GM23338 (cell line): ENCODE measurements at regions not wholly inside any gene's neighbourhood (a gene's known extent, or its start where the extent isn't known, plus 50 kb on each side); places are given as distances from the start of the nearest gene placed in this dataset.

ENCODE experiments used
- ATAC-seq: fragments of 200-7000 bp; cut with Tn5 transposase; 3 replicates; pipeline ENCODE4 v1.9.1; 2020
- DNase-seq: peaks from one replicate; pipeline ENCODE4 v3.0.0-alpha.2; 2015; ENCODE audit warnings: low spot score
- H2AFZ ChIP-seq: fragments of 200-600 bp; sonication (generic); 2 replicates; pipeline ENCODE4 v1.8.0; 2016; ENCODE audit warnings: antibody characterized with exemption, mild to moderate bottlenecking, moderate library complexity
- H3F3A ChIP-seq: fragments of 200-600 bp; sonication (generic); replicated peaks from 2 replicates; pipeline ENCODE4 v1.8.0; 2017; ENCODE audit warnings: antibody characterized with exemption, mixed run types, low read depth
- H3K27ac ChIP-seq: fragments of 200-600 bp; sonication (generic); 2 replicates; pipeline ENCODE4 v1.6.1; 2016; ENCODE audit warnings: low read depth
- H3K27me3 ChIP-seq: fragments of 200-600 bp; sonication (generic); 2 replicates; pipeline ENCODE4 v1.8.0; 2016; ENCODE audit warnings: mild to moderate bottlenecking, mixed run types, moderate library complexity; ENCODE audit not compliant: insufficient read depth
- H3K36me3 ChIP-seq: fragments of 200-600 bp; sonication (generic); 2 replicates; pipeline ENCODE4 v1.8.0; 2016; ENCODE audit warnings: mild to moderate bottlenecking; ENCODE audit not compliant: insufficient read depth
- H3K4me1 ChIP-seq: fragments of 200-600 bp; sonication (generic); 2 replicates; pipeline ENCODE4 v1.8.0; 2016; ENCODE audit warnings: mild to moderate bottlenecking, moderate library complexity; ENCODE audit not compliant: insufficient read depth
- H3K4me2 ChIP-seq: fragments of 200-600 bp; sonication (generic); 2 replicates; pipeline ENCODE4 v1.7.1; 2017; ENCODE audit warnings: mixed run types
- H3K4me3 ChIP-seq: fragments of 200-600 bp; sonication (generic); 2 replicates; pipeline ENCODE4 v1.6.1; 2016; ENCODE audit warnings: mixed run types
- H3K79me2 ChIP-seq: fragments of 200-600 bp; sonication (generic); replicated peaks from 2 replicates; pipeline ENCODE4 v1.8.0; 2017; ENCODE audit warnings: mild to moderate bottlenecking; ENCODE audit not compliant: insufficient read depth
- H3K9me2 ChIP-seq: fragments of 200-600 bp; sonication (generic); 2 replicates; pipeline ENCODE4 v1.8.0; 2017; ENCODE audit not compliant: insufficient read depth
- H4K20me1 ChIP-seq: fragments of 200-600 bp; sonication (generic); replicated peaks from 2 replicates; pipeline ENCODE4 v1.8.0; 2017; ENCODE audit warnings: mild to moderate bottlenecking; ENCODE audit not compliant: insufficient read depth
- H3K27ac Mint-ChIP-seq: 2 replicates; pipeline ENCODE4 v1.8.0; 2020; ENCODE audit warnings: inconsistent platforms, mild to moderate bottlenecking, moderate library complexity, mixed read lengths
- H3K27me3 Mint-ChIP-seq: 3 replicates; pipeline ENCODE4 v1.8.0; 2022; ENCODE audit warnings: low read depth, mild to moderate bottlenecking, moderate library complexity, mixed read lengths, inconsistent platforms; ENCODE audit not compliant: insufficient read depth, poor library complexity
- H3K36me3 Mint-ChIP-seq: 3 replicates; pipeline ENCODE4 v1.8.0; 2021; ENCODE audit warnings: low read depth, mild to moderate bottlenecking, inconsistent platforms, moderate library complexity, mixed read lengths
- H3K4me1 Mint-ChIP-seq: 3 replicates; pipeline ENCODE4 v1.8.0; 2020; ENCODE audit warnings: mild to moderate bottlenecking, inconsistent platforms, mixed read lengths
- H3K4me3 Mint-ChIP-seq: 3 replicates; pipeline ENCODE4 v1.8.0; 2021; ENCODE audit warnings: moderate library complexity, mild to moderate bottlenecking, inconsistent platforms, mixed read lengths
- H3K9me3 Mint-ChIP-seq: 3 replicates; pipeline ENCODE4 v1.8.0; 2020; ENCODE audit warnings: moderate library complexity, mild to moderate bottlenecking, inconsistent platforms, mixed read lengths
- CREB1 ChIP-seq: fragments of 250-450 bp; sonication (Bioruptor Pico); IDR thresholded peaks from 2 replicates; pipeline ENCODE4 v1.5.0; 2020; ENCODE audit warnings: low read depth, mild to moderate bottlenecking, moderate library complexity
- ETS1 ChIP-seq: IDR thresholded peaks from 2 replicates; pipeline ENCODE4 v1.6.1; 2016; ENCODE audit warnings: antibody characterized with exemption
- EZH2 ChIP-seq: fragments of 200-600 bp; sonication (generic); IDR thresholded peaks from one replicate; pipeline ENCODE4 v1.8.0; 2017; ENCODE audit warnings: antibody characterized with exemption, mild to moderate bottlenecking, low read depth; ENCODE audit not compliant: unreplicated experiment
- EZH2phosphoT487 ChIP-seq: fragments of 200-600 bp; sonication (generic); IDR thresholded peaks from one replicate; pipeline ENCODE4 v1.8.1; 2018; ENCODE audit warnings: antibody characterized with exemption; ENCODE audit not compliant: unreplicated experiment
- JUNB ChIP-seq: IDR thresholded peaks from one replicate; pipeline ENCODE4 v1.6.1; 2016; ENCODE audit warnings: antibody characterized with exemption; ENCODE audit not compliant: unreplicated experiment
- NANOG ChIP-seq: IDR thresholded peaks from 2 replicates; pipeline ENCODE4 v1.6.1; 2016; ENCODE audit warnings: antibody characterized with exemption, borderline replicate concordance
- POLR2AphosphoS5 ChIP-seq: IDR thresholded peaks from 2 replicates; pipeline ENCODE4 v1.6.1; 2016; ENCODE audit warnings: antibody characterized with exemption, low read depth
- REST ChIP-seq: IDR thresholded peaks from one replicate; pipeline ENCODE4 v1.6.1; 2018; ENCODE audit warnings: antibody characterized with exemption; ENCODE audit not compliant: unreplicated experiment
- STAT1 ChIP-seq: IDR thresholded peaks from one replicate; pipeline ENCODE4 v1.6.1; 2016; ENCODE audit warnings: antibody characterized with exemption; ENCODE audit not compliant: unreplicated experiment
- ZNF114 ChIP-seq: fragments of 250-450 bp; sonication (Bioruptor Pico); IDR thresholded peaks from 2 replicates; pipeline ENCODE4 v1.5.0; 2020; ENCODE audit warnings: mild to moderate bottlenecking, moderate library complexity
- ZNF331 ChIP-seq: fragments of 250-450 bp; sonication (Bioruptor Pico); IDR thresholded peaks from 2 replicates; pipeline ENCODE4 v1.5.0; 2020; ENCODE audit warnings: low read depth, mild to moderate bottlenecking, moderate library complexity
- TF ChIP-seq, protein P1 (sequence below), 2 experiments: fragments of 200-600 bp in 1 of 2; sonication (generic) in 1 of 2; conservative IDR thresholded peaks; 2 replicates each; pipeline versions ENCODE4 v1.5.1 to v1.6.1; 2016 to 2017; ENCODE audit warnings: antibody characterized with exemption in 2 of 2, low read depth in 2 of 2, mild to moderate bottlenecking in 2 of 2, moderate library complexity in 1 of 2
- TF ChIP-seq, protein P2 (sequence below): fragments of 250-450 bp; sonication (Bioruptor Pico); IDR thresholded peaks from 2 replicates; pipeline ENCODE4 v1.5.0; 2020; ENCODE audit warnings: mild to moderate bottlenecking, moderate library complexity

- H3K4me1 Mint-ChIP-seq: no peaks in the 10 kb centered on the region
- H3K36me3 Mint-ChIP-seq: peaks cover 26% of the 10 kb centered on the region
- no peak overlapping the region for H3K4me2 ChIP-seq
- ATAC-seq: no peak
- no peaks in the 10 kb centered on the region for H3F3A ChIP-seq
- no peaks in the 10 kb centered on the region for H3K4me1 ChIP-seq
- H2AFZ ChIP-seq: no peak overlapping the region
- TF ChIP-seq POLR2AphosphoS5: no peak
- TF ChIP-seq JUNB: no peak
- no peak for TF ChIP-seq ZNF114 (CRISPR knock-in tag)
- no peak for TF ChIP-seq CREB1
- TF ChIP-seq, protein P1, sequence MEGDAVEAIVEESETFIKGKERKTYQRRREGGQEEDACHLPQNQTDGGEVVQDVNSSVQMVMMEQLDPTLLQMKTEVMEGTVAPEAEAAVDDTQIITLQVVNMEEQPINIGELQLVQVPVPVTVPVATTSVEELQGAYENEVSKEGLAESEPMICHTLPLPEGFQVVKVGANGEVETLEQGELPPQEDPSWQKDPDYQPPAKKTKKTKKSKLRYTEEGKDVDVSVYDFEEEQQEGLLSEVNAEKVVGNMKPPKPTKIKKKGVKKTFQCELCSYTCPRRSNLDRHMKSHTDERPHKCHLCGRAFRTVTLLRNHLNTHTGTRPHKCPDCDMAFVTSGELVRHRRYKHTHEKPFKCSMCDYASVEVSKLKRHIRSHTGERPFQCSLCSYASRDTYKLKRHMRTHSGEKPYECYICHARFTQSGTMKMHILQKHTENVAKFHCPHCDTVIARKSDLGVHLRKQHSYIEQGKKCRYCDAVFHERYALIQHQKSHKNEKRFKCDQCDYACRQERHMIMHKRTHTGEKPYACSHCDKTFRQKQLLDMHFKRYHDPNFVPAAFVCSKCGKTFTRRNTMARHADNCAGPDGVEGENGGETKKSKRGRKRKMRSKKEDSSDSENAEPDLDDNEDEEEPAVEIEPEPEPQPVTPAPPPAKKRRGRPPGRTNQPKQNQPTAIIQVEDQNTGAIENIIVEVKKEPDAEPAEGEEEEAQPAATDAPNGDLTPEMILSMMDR (conservative IDR thresholded peaks at IDR 0.05; ENCODE audit: low read depth in 2 of 2): no peak
- no peak for TF ChIP-seq NANOG
- no peak for TF ChIP-seq ZNF331 (CRISPR knock-in tag)
- no peak for TF ChIP-seq EZH2phosphoT487
- TF ChIP-seq ETS1: no peak
- no peak for TF ChIP-seq EZH2
- TF ChIP-seq REST: no peak
- TF ChIP-seq, protein P2, sequence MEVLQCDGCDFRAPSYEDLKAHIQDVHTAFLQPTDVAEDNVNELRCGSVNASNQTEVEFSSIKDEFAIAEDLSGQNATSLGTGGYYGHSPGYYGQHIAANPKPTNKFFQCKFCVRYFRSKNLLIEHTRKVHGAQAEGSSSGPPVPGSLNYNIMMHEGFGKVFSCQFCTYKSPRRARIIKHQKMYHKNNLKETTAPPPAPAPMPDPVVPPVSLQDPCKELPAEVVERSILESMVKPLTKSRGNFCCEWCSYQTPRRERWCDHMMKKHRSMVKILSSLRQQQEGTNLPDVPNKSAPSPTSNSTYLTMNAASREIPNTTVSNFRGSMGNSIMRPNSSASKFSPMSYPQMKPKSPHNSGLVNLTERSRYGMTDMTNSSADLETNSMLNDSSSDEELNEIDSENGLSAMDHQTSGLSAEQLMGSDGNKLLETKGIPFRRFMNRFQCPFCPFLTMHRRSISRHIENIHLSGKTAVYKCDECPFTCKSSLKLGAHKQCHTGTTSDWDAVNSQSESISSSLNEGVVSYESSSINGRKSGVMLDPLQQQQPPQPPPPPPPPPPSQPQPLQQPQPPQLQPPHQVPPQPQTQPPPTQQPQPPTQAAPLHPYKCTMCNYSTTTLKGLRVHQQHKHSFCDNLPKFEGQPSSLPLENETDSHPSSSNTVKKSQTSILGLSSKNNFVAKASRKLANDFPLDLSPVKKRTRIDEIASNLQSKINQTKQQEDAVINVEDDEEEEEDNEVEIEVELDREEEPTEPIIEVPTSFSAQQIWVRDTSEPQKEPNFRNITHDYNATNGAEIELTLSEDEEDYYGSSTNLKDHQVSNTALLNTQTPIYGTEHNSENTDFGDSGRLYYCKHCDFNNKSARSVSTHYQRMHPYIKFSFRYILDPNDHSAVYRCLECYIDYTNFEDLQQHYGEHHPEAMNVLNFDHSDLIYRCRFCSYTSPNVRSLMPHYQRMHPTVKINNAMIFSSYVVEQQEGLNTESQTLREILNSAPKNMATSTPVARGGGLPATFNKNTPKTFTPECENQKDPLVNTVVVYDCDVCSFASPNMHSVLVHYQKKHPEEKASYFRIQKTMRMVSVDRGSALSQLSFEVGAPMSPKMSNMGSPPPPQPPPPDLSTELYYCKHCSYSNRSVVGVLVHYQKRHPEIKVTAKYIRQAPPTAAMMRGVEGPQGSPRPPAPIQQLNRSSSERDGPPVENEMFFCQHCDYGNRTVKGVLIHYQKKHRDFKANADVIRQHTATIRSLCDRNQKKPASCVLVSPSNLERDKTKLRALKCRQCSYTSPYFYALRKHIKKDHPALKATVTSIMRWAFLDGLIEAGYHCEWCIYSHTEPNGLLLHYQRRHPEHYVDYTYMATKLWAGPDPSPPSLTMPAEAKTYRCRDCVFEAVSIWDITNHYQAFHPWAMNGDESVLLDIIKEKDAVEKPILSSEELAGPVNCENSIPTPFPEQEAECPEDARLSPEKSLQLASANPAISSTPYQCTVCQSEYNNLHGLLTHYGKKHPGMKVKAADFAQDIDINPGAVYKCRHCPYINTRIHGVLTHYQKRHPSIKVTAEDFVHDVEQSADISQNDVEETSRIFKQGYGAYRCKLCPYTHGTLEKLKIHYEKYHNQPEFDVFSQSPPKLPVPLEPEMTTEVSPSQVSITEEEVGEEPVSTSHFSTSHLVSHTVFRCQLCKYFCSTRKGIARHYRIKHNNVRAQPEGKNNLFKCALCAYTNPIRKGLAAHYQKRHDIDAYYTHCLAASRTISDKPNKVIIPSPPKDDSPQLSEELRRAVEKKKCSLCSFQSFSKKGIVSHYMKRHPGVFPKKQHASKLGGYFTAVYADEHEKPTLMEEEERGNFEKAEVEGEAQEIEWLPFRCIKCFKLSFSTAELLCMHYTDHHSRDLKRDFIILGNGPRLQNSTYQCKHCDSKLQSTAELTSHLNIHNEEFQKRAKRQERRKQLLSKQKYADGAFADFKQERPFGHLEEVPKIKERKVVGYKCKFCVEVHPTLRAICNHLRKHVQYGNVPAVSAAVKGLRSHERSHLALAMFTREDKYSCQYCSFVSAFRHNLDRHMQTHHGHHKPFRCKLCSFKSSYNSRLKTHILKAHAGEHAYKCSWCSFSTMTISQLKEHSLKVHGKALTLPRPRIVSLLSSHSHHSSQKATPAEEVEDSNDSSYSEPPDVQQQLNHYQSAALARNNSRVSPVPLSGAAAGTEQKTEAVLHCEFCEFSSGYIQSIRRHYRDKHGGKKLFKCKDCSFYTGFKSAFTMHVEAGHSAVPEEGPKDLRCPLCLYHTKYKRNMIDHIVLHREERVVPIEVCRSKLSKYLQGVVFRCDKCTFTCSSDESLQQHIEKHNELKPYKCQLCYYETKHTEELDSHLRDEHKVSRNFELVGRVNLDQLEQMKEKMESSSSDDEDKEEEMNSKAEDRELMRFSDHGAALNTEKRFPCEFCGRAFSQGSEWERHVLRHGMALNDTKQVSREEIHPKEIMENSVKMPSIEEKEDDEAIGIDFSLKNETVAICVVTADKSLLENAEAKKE (CRISPR knock-in tag): no peak
- no peak for TF ChIP-seq STAT1
- no peak overlapping the region for H3K4me3 Mint-ChIP-seq
- H3K9me3 Mint-ChIP-seq: peaks cover 39% of the 10 kb centered on the region
- 0 out of 2 replicates have a peak, but pooled peaks cover 10% of the 10 kb centered on the region for H3K36me3 ChIP-seq
- peaks cover 5% of the 10 kb centered on the region for H3K9me2 ChIP-seq
- H3K27ac ChIP-seq: no peak overlapping the region
- H3K4me3 ChIP-seq: no peak overlapping the region
- no peaks in the 10 kb centered on the region for H3K27me3 ChIP-seq
- no peaks in the 10 kb centered on the region for H4K20me1 ChIP-seq
- H3K79me2 ChIP-seq: no peaks in the 10 kb centered on the region
- H3K27ac Mint-ChIP-seq: no peak overlapping the region
- DNase-seq: no peak
- peaks cover 3% of the 10 kb centered on the region for H3K27me3 Mint-ChIP-seq
These were observed 442.1 kb upstream of the MEX3C start for GRCh38 chr18:51639541-51639940.
